ENCODE measurements at regions not wholly inside any gene's neighbourhood (a gene's known extent, or its start where the extent isn't known, plus 50 kb on each side); places are given as distances from the start of the nearest gene placed in this dataset.

DNA sequence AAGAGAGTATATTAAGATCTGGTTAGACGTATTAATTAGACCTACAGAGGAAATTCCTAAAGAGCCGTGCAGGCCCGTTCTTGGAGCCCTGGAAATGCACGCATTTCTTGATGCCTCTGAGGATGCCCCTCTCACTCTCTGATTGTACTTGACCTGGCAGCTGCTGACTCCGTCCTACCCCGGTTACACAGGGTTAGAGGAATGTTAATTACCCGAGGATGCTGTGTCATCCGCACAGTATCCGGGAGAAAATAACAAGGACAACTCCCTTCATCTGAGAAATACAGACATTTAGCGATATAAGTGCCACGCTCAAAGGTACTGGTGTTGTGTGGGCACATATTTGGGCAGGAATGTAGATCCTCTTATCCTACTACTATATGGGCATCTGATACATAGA is 404.6 kb upstream of the FAT1 start:
- Histone ChIP-seq H3K14ac (ENCODE audit: insufficient read depth, low read length) (no peak overlapping the region), H3K4ac (ENCODE audit: low read depth, low read length) (no peak overlapping the region), H3K9ac (ENCODE audit: extremely low read depth, insufficient read length, low read length) (no peak overlapping the region), H3K27me3 (ENCODE audit: insufficient read depth, low read length) (no peaks in the 10 kb centered on the region), H4K91ac (ENCODE audit: insufficient read length, low read depth, low read length) (no peak overlapping the region), H2BK15ac (ENCODE audit: low read depth, low read length) (no peak overlapping the region), H2BK20ac (ENCODE audit: low read depth, low read length, poor library complexity, severe bottlenecking) (no peak overlapping the region), H3K23me2 (ENCODE audit: insufficient read length, low read depth, low read length, poor library complexity, severe bottlenecking) (no peaks in the 10 kb centered on the region), H3K23ac (ENCODE audit: insufficient read length, low read depth, low read length) (no peak overlapping the region), H4K5ac (ENCODE audit: insufficient read length, low read depth, low read length) (no peak overlapping the region), H3K79me1 (ENCODE audit: insufficient read depth, low read depth, low read length, poor library complexity, severe bottlenecking) (no peaks in the 10 kb centered on the region), H3K27ac (ENCODE audit: insufficient read length, low read depth, low read length) (no peak overlapping the region), H2BK120ac (ENCODE audit: low read depth, low read length, poor library complexity, severe bottlenecking) (no peak overlapping the region), H3K4me2 (ENCODE audit: insufficient read depth, insufficient read length, low read length) (no peak overlapping the region), H2AK5ac (ENCODE audit: insufficient read length, low read length) (no peak overlapping the region), H3K4me1 (ENCODE audit: insufficient read depth, low read length) (no peaks in the 10 kb centered on the region), H2BK12ac (ENCODE audit: insufficient read length, low read depth, low read length) (no peak overlapping the region), H3K56ac (ENCODE audit: insufficient read length, low read depth, low read length) (no peak overlapping the region), H3K18ac (ENCODE audit: insufficient read length, low read depth, low read length) (no peak overlapping the region), H4K8ac (replicated peaks; ENCODE audit: insufficient read length, low read depth, low read length) (no peak overlapping the region), H4K20me1 (ENCODE audit: control insufficient read depth, insufficient read depth, insufficient read length) (no peaks in the 10 kb centered on the region), H3K79me2 (ENCODE audit: insufficient read depth, low read length) (no peaks in the 10 kb centered on the region), H2AFZ (ENCODE audit: low read length) (no peak overlapping the region), H2BK5ac (ENCODE audit: insufficient read length, low read length) (no peak overlapping the region), H3T11ph (ENCODE audit: low read length) (no peak overlapping the region), H3K9me3 (ENCODE audit: control insufficient read depth, low read depth, low read length) (no peaks in the 10 kb centered on the region)
- Mint-ChIP-seq H3K27ac (no peak overlapping the region), H3K4me3 (no peak overlapping the region), H3K36me3 (ENCODE audit: insufficient read depth in 1 of 3, low read depth in 3 of 3) (no peaks in the 10 kb centered on the region), H3K4me1 (no peaks in the 10 kb centered on the region), H3K27me3 (ENCODE audit: low read depth) (no peaks in the 10 kb centered on the region; the same call in 1 of the 2 replicates), H3K9me3 (no peaks in the 10 kb centered on the region)
- WGBS (ENCODE audit: extremely low coverage, insufficient read length, low lambda C conversion rate): no CpG with 5 or more reads among the region's 11 CpGs
- TF ChIP-seq, protein P1, sequence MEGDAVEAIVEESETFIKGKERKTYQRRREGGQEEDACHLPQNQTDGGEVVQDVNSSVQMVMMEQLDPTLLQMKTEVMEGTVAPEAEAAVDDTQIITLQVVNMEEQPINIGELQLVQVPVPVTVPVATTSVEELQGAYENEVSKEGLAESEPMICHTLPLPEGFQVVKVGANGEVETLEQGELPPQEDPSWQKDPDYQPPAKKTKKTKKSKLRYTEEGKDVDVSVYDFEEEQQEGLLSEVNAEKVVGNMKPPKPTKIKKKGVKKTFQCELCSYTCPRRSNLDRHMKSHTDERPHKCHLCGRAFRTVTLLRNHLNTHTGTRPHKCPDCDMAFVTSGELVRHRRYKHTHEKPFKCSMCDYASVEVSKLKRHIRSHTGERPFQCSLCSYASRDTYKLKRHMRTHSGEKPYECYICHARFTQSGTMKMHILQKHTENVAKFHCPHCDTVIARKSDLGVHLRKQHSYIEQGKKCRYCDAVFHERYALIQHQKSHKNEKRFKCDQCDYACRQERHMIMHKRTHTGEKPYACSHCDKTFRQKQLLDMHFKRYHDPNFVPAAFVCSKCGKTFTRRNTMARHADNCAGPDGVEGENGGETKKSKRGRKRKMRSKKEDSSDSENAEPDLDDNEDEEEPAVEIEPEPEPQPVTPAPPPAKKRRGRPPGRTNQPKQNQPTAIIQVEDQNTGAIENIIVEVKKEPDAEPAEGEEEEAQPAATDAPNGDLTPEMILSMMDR (conservative IDR thresholded peaks at IDR 0.05): no peak
- DNase-seq: no peak
